ENCODE measurements at regions not wholly inside any gene's neighbourhood (a gene's known extent, or its start where the extent isn't known, plus 50 kb on each side); places are given as distances from the start of the nearest gene placed in this dataset.

DNA sequence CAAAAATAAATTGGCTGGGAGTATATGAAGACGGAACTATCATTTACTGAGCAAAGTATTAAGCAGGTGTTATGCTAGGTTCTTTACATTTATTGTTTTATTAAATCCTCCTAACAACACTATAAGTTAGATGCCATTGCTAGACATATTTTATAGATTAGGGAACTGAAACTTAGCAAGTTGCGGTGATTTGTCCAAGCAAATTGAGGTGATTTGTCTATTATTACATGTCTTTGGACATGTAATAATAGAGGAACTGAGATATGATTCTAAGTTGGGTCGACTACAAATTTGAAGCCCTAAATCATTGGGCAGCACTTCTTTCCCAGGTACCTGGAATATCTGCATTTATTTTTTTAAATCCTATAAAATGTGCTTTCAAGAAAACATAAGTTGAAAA is 429.9 kb downstream of the GABRG2 start:
- H3K4me2 ChIP-seq (ENCODE audit: low read length), result no peak overlapping the region
- no peaks in the 10 kb centered on the region for H3K9me3 ChIP-seq (ENCODE audit: low read length)
- no peaks in the 10 kb centered on the region for H3K9me2 ChIP-seq (ENCODE audit: insufficient read depth, low read length)
- TF ChIP-seq, protein P1, sequence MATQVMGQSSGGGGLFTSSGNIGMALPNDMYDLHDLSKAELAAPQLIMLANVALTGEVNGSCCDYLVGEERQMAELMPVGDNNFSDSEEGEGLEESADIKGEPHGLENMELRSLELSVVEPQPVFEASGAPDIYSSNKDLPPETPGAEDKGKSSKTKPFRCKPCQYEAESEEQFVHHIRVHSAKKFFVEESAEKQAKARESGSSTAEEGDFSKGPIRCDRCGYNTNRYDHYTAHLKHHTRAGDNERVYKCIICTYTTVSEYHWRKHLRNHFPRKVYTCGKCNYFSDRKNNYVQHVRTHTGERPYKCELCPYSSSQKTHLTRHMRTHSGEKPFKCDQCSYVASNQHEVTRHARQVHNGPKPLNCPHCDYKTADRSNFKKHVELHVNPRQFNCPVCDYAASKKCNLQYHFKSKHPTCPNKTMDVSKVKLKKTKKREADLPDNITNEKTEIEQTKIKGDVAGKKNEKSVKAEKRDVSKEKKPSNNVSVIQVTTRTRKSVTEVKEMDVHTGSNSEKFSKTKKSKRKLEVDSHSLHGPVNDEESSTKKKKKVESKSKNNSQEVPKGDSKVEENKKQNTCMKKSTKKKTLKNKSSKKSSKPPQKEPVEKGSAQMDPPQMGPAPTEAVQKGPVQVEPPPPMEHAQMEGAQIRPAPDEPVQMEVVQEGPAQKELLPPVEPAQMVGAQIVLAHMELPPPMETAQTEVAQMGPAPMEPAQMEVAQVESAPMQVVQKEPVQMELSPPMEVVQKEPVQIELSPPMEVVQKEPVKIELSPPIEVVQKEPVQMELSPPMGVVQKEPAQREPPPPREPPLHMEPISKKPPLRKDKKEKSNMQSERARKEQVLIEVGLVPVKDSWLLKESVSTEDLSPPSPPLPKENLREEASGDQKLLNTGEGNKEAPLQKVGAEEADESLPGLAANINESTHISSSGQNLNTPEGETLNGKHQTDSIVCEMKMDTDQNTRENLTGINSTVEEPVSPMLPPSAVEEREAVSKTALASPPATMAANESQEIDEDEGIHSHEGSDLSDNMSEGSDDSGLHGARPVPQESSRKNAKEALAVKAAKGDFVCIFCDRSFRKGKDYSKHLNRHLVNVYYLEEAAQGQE (IDR thresholded peaks at IDR 0.05; ENCODE audit: borderline replicate concordance), result no peak
- TF ChIP-seq, protein P2, sequence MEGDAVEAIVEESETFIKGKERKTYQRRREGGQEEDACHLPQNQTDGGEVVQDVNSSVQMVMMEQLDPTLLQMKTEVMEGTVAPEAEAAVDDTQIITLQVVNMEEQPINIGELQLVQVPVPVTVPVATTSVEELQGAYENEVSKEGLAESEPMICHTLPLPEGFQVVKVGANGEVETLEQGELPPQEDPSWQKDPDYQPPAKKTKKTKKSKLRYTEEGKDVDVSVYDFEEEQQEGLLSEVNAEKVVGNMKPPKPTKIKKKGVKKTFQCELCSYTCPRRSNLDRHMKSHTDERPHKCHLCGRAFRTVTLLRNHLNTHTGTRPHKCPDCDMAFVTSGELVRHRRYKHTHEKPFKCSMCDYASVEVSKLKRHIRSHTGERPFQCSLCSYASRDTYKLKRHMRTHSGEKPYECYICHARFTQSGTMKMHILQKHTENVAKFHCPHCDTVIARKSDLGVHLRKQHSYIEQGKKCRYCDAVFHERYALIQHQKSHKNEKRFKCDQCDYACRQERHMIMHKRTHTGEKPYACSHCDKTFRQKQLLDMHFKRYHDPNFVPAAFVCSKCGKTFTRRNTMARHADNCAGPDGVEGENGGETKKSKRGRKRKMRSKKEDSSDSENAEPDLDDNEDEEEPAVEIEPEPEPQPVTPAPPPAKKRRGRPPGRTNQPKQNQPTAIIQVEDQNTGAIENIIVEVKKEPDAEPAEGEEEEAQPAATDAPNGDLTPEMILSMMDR (IDR thresholded peaks at IDR 0.05; ENCODE audit: poor library complexity, severe bottlenecking), result no peak
- TF ChIP-seq EZH2 (IDR thresholded peaks at IDR 0.05; ENCODE audit: borderline replicate concordance, insufficient read depth, low read length, poor library complexity, severe bottlenecking), result no peak
- no peak for TF ChIP-seq SMC3 (conservative IDR thresholded peaks at IDR 0.05; ENCODE audit: poor library complexity)
- no peak for TF ChIP-seq MXI1 (conservative IDR thresholded peaks at IDR 0.05; ENCODE audit: poor library complexity, severe bottlenecking)
- no peak for TF ChIP-seq TAF1 (IDR thresholded peaks at IDR 0.05; ENCODE audit: low read depth)
- no peak for TF ChIP-seq EP300 (conservative IDR thresholded peaks at IDR 0.05; ENCODE audit: poor library complexity, severe bottlenecking)
- TF ChIP-seq RAD21 (conservative IDR thresholded peaks at IDR 0.05), result no peak
- no peak for TF ChIP-seq POLR2AphosphoS5 (IDR thresholded peaks at IDR 0.05)
- H3K4me3 ChIP-seq (ENCODE audit: low read length), result no peak overlapping the region
- no peaks in the 10 kb centered on the region for H3K36me3 ChIP-seq (ENCODE audit: insufficient read depth, low read length)
- no peak overlapping the region for H2AFZ ChIP-seq (ENCODE audit: low read depth, low read length)
- H3K79me2 ChIP-seq (replicated peaks; ENCODE audit: insufficient read depth, low read length), result no peaks in the 10 kb centered on the region
- no peaks in the 10 kb centered on the region for H3F3A ChIP-seq (ENCODE audit: insufficient read depth, low read length, poor library complexity, severe bottlenecking)
- H3K27me3 ChIP-seq (ENCODE audit: insufficient read depth, low read depth, low read length), result no peaks in the 10 kb centered on the region
- H3K27ac ChIP-seq (ENCODE audit: low read length), result no peak overlapping the region
- H4K20me1 ChIP-seq (ENCODE audit: insufficient read depth), result no peaks in the 10 kb centered on the region
- no peak overlapping the region for H3K9ac ChIP-seq (ENCODE audit: low read length)

DNA sequence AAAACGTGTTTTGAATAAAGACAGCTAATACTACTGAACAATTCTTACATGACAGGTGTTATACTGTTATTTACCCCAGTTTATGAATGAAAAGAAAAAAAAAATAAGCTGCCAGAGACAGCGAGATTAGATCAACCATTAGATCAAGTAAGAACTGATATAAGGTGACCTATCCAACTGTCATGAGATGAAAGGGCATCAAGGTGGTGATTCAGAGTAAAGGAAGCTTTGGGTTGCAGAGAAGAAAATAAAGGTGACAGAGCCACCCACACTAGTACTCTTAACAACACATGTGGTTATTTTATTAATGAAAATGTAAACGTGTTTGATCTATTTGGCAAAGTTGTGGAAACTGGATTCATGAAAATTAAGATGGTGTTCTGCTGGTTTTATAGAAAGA is 435.2 kb downstream of the GABRG2 start:
- no peaks in the 10 kb centered on the region for H3K9me2 ChIP-seq (ENCODE audit: insufficient read depth, low read length)
- H3K9me3 ChIP-seq (ENCODE audit: low read length), result no peaks in the 10 kb centered on the region
- H3F3A ChIP-seq (ENCODE audit: insufficient read depth, low read length, poor library complexity, severe bottlenecking), result no peaks in the 10 kb centered on the region
- no peak overlapping the region for H3K4me3 ChIP-seq (ENCODE audit: low read length)
- no peak overlapping the region for H3K4me2 ChIP-seq (ENCODE audit: low read length)
- no peaks in the 10 kb centered on the region for H4K20me1 ChIP-seq (ENCODE audit: insufficient read depth)
- H3K27ac ChIP-seq (ENCODE audit: low read length), result no peak overlapping the region
- no peaks in the 10 kb centered on the region for H3K79me2 ChIP-seq (replicated peaks; ENCODE audit: insufficient read depth, low read length)
- H3K27me3 ChIP-seq (ENCODE audit: insufficient read depth, low read depth, low read length), result no peaks in the 10 kb centered on the region
- TF ChIP-seq POLR2AphosphoS5 (IDR thresholded peaks at IDR 0.05), result no peak
- no peak overlapping the region for H3K9ac ChIP-seq (ENCODE audit: low read length)
- H2AFZ ChIP-seq (ENCODE audit: low read depth, low read length), result no peak overlapping the region
- no peaks in the 10 kb centered on the region for H3K36me3 ChIP-seq (ENCODE audit: insufficient read depth, low read length)

DNA sequence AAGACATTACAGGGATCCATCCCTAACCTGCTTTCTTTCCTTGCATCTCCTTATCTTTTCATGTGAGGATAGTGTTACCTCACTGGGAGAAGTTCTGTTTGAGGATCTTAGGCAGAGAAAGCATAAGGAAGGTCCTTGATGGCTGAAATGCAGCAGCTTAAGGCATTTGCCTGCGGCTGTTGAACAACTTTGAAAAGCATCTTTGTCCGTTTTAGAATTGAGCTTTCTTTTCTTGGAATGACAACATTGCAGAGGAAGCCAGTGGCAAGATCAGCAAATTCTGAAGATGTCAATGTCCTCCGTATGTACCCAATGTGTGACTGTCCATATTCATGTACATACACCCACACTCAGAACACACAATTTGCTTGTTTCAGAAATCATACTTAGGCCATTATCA is 436.2 kb downstream of the GABRG2 start:
- no peak for TF ChIP-seq TAF1 (IDR thresholded peaks at IDR 0.05; ENCODE audit: low read depth)
- no peak for TF ChIP-seq POLR2AphosphoS5 (IDR thresholded peaks at IDR 0.05)
- no peak for TF ChIP-seq EZH2 (IDR thresholded peaks at IDR 0.05; ENCODE audit: borderline replicate concordance, insufficient read depth, low read length, poor library complexity, severe bottlenecking)
- TF ChIP-seq, protein P2 (IDR thresholded peaks at IDR 0.05; ENCODE audit: poor library complexity, severe bottlenecking), result no peak
- no peak for TF ChIP-seq MXI1 (conservative IDR thresholded peaks at IDR 0.05; ENCODE audit: poor library complexity, severe bottlenecking)
- no peak for TF ChIP-seq EP300 (conservative IDR thresholded peaks at IDR 0.05; ENCODE audit: poor library complexity, severe bottlenecking)
- TF ChIP-seq, protein P1 (IDR thresholded peaks at IDR 0.05; ENCODE audit: borderline replicate concordance), result no peak
- TF ChIP-seq SMC3 (conservative IDR thresholded peaks at IDR 0.05; ENCODE audit: poor library complexity), result no peak
- no peak for TF ChIP-seq RAD21 (conservative IDR thresholded peaks at IDR 0.05)
- no peak overlapping the region for H3K27ac ChIP-seq (ENCODE audit: low read length)

More for the DNA sequence above, 436.2 kb downstream of the GABRG2 start:
- no peak overlapping the region for H2AFZ ChIP-seq (ENCODE audit: low read depth, low read length)
- no peaks in the 10 kb centered on the region for H4K20me1 ChIP-seq (ENCODE audit: insufficient read depth)
- no peaks in the 10 kb centered on the region for H3K79me2 ChIP-seq (replicated peaks; ENCODE audit: insufficient read depth, low read length)
- no peak overlapping the region for H3K9ac ChIP-seq (ENCODE audit: low read length)
- no peaks in the 10 kb centered on the region for H3K36me3 ChIP-seq (ENCODE audit: insufficient read depth, low read length)
- no peaks in the 10 kb centered on the region for H3F3A ChIP-seq (ENCODE audit: insufficient read depth, low read length, poor library complexity, severe bottlenecking)
- H3K27me3 ChIP-seq (ENCODE audit: insufficient read depth, low read depth, low read length), result no peaks in the 10 kb centered on the region
- no peak overlapping the region for H3K4me3 ChIP-seq (ENCODE audit: low read length)
- no peak overlapping the region for H3K4me2 ChIP-seq (ENCODE audit: low read length)
- no peaks in the 10 kb centered on the region for H3K9me2 ChIP-seq (ENCODE audit: insufficient read depth, low read length)
- H3K9me3 ChIP-seq (ENCODE audit: low read length), result no peaks in the 10 kb centered on the region

Data from neural cell (in vitro differentiated cells).